Neuronal stem cell (in vitro differentiated cells): ENCODE measurements at regions not wholly inside any gene's neighbourhood (a gene's known extent, or its start where the extent isn't known, plus 50 kb on each side); places are given as distances from the start of the nearest gene placed in this dataset.

Source experiments
- DNase-seq: peaks from one replicate; pipeline ENCODE4 v3.0.0-alpha.2; 2013; ENCODE audit warnings: low spot score
- H2AFZ ChIP-seq: one replicate; pipeline ENCODE4 v1.6.1; 2013; ENCODE audit warnings: mild to moderate bottlenecking, low read length, inconsistent platforms
- H2AK5ac ChIP-seq: 2 replicates; pipeline ENCODE4 v1.6.1; 2013; ENCODE audit warnings: low read depth, mild to moderate bottlenecking, inconsistent platforms, low read length, moderate library complexity, mixed read lengths
- H2BK120ac ChIP-seq: 2 replicates; pipeline ENCODE4 v1.6.1; 2013; ENCODE audit warnings: low read depth, mild to moderate bottlenecking, inconsistent platforms, low read length, moderate library complexity, mixed read lengths
- H2BK12ac ChIP-seq: one replicate; pipeline ENCODE4 v1.6.1; 2013; ENCODE audit warnings: low read length, inconsistent platforms
- H2BK15ac ChIP-seq: 2 replicates; pipeline ENCODE4 v1.6.1; 2013; ENCODE audit warnings: mild to moderate bottlenecking, low read length, inconsistent platforms, mixed read lengths
- H2BK5ac ChIP-seq: one replicate; pipeline ENCODE4 v1.6.1; 2013; ENCODE audit warnings: inconsistent platforms, mild to moderate bottlenecking, low read length, moderate library complexity
- H3K14ac ChIP-seq: one replicate; pipeline ENCODE4 v1.6.1; 2013; ENCODE audit warnings: low read length, inconsistent platforms
- H3K18ac ChIP-seq: 2 replicates; pipeline ENCODE4 v1.6.1; 2013; ENCODE audit warnings: low read length, inconsistent platforms
- H3K23ac ChIP-seq: 2 replicates; pipeline ENCODE4 v1.6.1; 2013; ENCODE audit warnings: low read depth, mild to moderate bottlenecking, mixed read lengths, low read length, inconsistent platforms; ENCODE audit not compliant: poor library complexity
- H3K27ac ChIP-seq: replicated peaks from 3 replicates; pipeline ENCODE4 v1.5.1; 2013; ENCODE audit warnings: low read length, inconsistent platforms
- H3K27me3 ChIP-seq, 3 experiments: 2 replicates each; pipeline ENCODE4 v1.6.1; 2013; ENCODE audit warnings: low read length in 3 of 3, mild to moderate bottlenecking in 2 of 3, inconsistent platforms in 1 of 3, low read depth in 1 of 3, mixed read lengths in 1 of 3, moderate library complexity in 1 of 3; ENCODE audit not compliant: control insufficient read depth in 3 of 3, insufficient read depth in 3 of 3
- H3K36me3 ChIP-seq, 2 donors: replicated peaks in 1 of 2; 2 replicates each; pipeline ENCODE4 v1.6.1; 2013; ENCODE audit warnings: low read length in 2 of 2; ENCODE audit not compliant: control insufficient read depth in 2 of 2, insufficient read depth in 2 of 2
- H3K4ac ChIP-seq: 2 replicates; pipeline ENCODE4 v1.6.1; 2013; ENCODE audit warnings: inconsistent platforms, mild to moderate bottlenecking, low read length, moderate library complexity
- H3K4me1 ChIP-seq, 2 donors: 1 replicate in 1 of 2; 2 replicates in 1 of 2; pipeline ENCODE4 v1.6.1; 2013; ENCODE audit warnings: low read length in 2 of 2, low read depth in 1 of 2; ENCODE audit not compliant: control insufficient read depth in 2 of 2, insufficient read depth in 1 of 2
- H3K4me2 ChIP-seq: one replicate; pipeline ENCODE4 v1.6.1; 2013; ENCODE audit warnings: mild to moderate bottlenecking, low read length, inconsistent platforms; ENCODE audit not compliant: insufficient read depth, poor library complexity, severe bottlenecking
- H3K4me3 ChIP-seq, 2 donors: 2 replicates each; pipeline ENCODE4 v1.5.1; 2013; ENCODE audit warnings: low read length in 2 of 2, mild to moderate bottlenecking in 2 of 2, inconsistent platforms in 1 of 2, moderate library complexity in 1 of 2
- H3K79me1 ChIP-seq: one replicate; pipeline ENCODE4 v1.6.1; 2013; ENCODE audit warnings: low read depth, mild to moderate bottlenecking, inconsistent platforms, low read length, moderate library complexity
- H3K9ac ChIP-seq: one replicate; pipeline ENCODE4 v1.6.1; 2013; ENCODE audit warnings: mild to moderate bottlenecking, low read depth, low read length, inconsistent platforms; ENCODE audit not compliant: poor library complexity
- H3K9me3 ChIP-seq, 2 donors: replicated peaks in 1 of 2; 2 replicates each; pipeline versions ENCODE3 to v1.6.1; 2013; ENCODE audit warnings: low read length in 2 of 2, mild to moderate bottlenecking in 2 of 2, inconsistent platforms in 1 of 2, low read depth in 1 of 2, mixed read lengths in 1 of 2, moderate library complexity in 1 of 2; ENCODE audit not compliant: control insufficient read depth in 2 of 2, insufficient read depth in 1 of 2
- H4K8ac ChIP-seq: one replicate; pipeline ENCODE4 v1.6.1; 2013; ENCODE audit warnings: low read depth, mild to moderate bottlenecking, inconsistent platforms, low read length, moderate library complexity
- H4K91ac ChIP-seq: one replicate; pipeline ENCODE4 v1.6.1; 2013; ENCODE audit warnings: low read length, low read depth, mild to moderate bottlenecking, inconsistent platforms; ENCODE audit not compliant: poor library complexity
- WGBS, 2 donors: extraction: QIAGEN DNeasy Blood & Tissue Kit; methylation state at CpG; one replicate each; pipeline ENCODE4 v1.1.7; 2013; ENCODE audit warnings: missing lambda C conversion rate in 2 of 2, mixed read lengths in 1 of 2; ENCODE audit not compliant: insufficient read length in 2 of 2, insufficient replicate concordance in 1 of 2; ENCODE audit errors: extremely low coverage in 2 of 2; 5-methylcytosine and 5-hydroxymethylcytosine counted together

DNA sequence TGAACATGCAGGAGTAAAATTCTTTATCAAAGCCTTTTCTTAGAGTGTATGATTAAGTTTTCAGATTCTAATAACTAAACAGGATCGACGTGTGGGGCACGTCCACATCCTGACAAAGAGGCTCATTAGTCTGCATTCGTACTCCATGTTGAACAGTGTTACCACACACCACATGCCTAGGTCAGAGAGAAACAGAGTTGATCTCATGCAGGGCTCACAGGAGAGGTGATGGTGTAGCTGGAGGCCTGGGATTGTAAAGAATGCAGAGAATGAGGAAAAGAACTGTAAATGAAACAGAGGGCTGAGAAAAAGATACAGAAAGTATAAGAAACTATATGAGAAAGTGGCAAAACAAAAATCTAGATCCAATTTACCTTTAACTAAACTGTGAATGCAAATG lies 632.5 kb downstream of the BCL11A start:
- Histone ChIP-seq H2BK12ac (no peak overlapping the region), H4K91ac (no peak overlapping the region), H3K27ac (no peak overlapping the region), H3K14ac (no peak overlapping the region), H2BK15ac (no peak overlapping the region), H3K9me3 (no peaks in the 10 kb centered on the region), H3K27me3 (no peaks in the 10 kb centered on the region), H2BK5ac (no peak overlapping the region), H3K9ac (no peak overlapping the region), H3K4me3 (no peak overlapping the region), H3K36me3 (no peaks in the 10 kb centered on the region), H2AK5ac (no peak overlapping the region), H4K8ac (no peak overlapping the region), H2BK120ac (no peak overlapping the region), H3K23ac (no peak overlapping the region), H2AFZ (no peak overlapping the region), H3K4ac (no peak overlapping the region), H3K79me1 (no peaks in the 10 kb centered on the region), H3K4me1 (no peaks in the 10 kb centered on the region), H3K18ac (no peak overlapping the region), H3K4me2 (no peak overlapping the region)
- no CpG with 5 or more reads among the region's 4 CpGs for WGBS, 2 donors
- DNase-seq = no peak

DNA sequence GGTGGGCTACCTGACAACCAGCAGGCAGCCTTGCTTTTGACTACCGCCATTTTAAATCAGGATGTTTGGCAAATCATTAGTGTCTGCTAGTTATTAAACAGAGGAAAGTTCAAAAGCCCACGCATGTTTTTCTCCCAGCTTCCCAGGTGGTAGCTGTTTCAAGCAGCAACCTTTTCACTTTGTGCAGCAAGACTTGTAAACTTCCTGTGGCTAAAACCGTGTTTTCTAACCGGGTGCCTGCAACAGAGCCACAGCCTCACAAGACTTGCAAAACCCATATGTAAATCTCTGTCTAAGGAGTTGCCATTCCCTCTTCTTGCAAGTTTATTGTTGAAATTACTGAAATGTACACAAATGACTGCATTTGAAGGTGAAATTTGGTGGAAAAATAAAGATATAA lies 633.1 kb downstream of the BCL11A start:
- Histone ChIP-seq H3K36me3 (no peaks in the 10 kb centered on the region), H3K9me3 (no peaks in the 10 kb centered on the region), H3K14ac (no peak overlapping the region), H3K4ac (no peak overlapping the region), H4K91ac (no peak overlapping the region), H3K27ac (no peak overlapping the region), H3K27me3 (no peaks in the 10 kb centered on the region), H3K9ac (no peak overlapping the region), H3K23ac (no peak overlapping the region), H4K8ac (no peak overlapping the region), H2AK5ac (no peak overlapping the region), H2AFZ (no peak overlapping the region), H3K4me1 (no peaks in the 10 kb centered on the region), H3K79me1 (no peaks in the 10 kb centered on the region), H3K4me3 (no peak overlapping the region), H3K18ac (no peak overlapping the region), H2BK5ac (no peak overlapping the region), H2BK12ac (no peak overlapping the region), H2BK15ac (no peak overlapping the region), H2BK120ac (no peak overlapping the region), H3K4me2 (no peak overlapping the region)
- no CpG with 5 or more reads among the region's 4 CpGs for WGBS, 2 donors
- no peak for DNase-seq

DNA sequence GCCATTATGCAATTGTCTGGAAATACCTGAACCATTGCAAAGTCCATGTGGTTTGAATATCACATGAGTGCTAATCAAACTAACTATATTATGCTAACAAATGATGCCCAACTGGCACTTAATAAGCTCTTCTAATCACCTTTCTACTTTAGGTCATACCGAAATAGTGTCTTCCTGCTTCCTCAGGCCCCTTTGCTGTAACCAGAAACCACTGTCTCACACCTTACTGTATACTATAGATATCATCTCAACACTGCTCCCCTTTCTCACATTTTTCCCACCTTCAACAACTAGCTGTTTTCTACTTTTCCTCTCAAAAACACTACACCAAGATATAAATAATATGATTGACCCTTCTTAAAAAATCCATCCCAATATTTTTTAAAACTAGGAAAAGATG lies 633.9 kb downstream of the BCL11A start:
- no peak overlapping the region for H3K4me2 ChIP-seq
- no peak overlapping the region for H2BK120ac ChIP-seq
- no peak overlapping the region for H4K8ac ChIP-seq
- no CpG with 5 or more reads among the region's 1 CpG for WGBS, 2 donors
- no peak overlapping the region for H3K14ac ChIP-seq
- H3K18ac ChIP-seq = no peak overlapping the region
- DNase-seq = no peak
- H3K4me3 ChIP-seq = no peak overlapping the region
- no peak overlapping the region for H2AFZ ChIP-seq
- no peak overlapping the region for H2BK12ac ChIP-seq
- no peak overlapping the region for H2BK5ac ChIP-seq
- no peaks in the 10 kb centered on the region for H3K27me3 ChIP-seq
- no peak overlapping the region for H3K27ac ChIP-seq
- no peaks in the 10 kb centered on the region for H3K9me3 ChIP-seq
- no peak overlapping the region for H3K9ac ChIP-seq
- no peaks in the 10 kb centered on the region for H3K36me3 ChIP-seq
- H3K79me1 ChIP-seq = no peaks in the 10 kb centered on the region
- no peak overlapping the region for H4K91ac ChIP-seq
- no peak overlapping the region for H3K23ac ChIP-seq
- no peak overlapping the region for H2AK5ac ChIP-seq
- no peak overlapping the region for H2BK15ac ChIP-seq
- H3K4ac ChIP-seq = no peak overlapping the region
- no peaks in the 10 kb centered on the region for H3K4me1 ChIP-seq

DNA sequence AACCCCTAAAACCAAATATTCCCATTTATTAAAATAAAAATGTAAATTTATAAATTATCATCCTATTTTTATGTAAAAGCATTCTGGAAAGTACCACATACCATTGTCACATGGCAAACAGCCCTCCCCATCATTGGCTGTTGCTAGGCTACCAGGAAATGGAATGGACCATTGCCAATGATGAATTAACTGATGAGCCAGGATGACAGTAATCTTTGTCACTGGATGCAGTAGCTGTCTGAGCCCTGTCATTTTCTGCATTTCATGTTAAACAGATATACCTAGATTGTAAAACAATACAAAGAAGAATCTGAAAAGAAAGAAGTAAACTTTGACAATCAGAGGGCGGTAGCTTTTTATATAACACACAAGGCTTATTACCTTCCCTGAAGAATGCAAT lies 641.4 kb downstream of the BCL11A start:
- H4K8ac ChIP-seq = no peak overlapping the region
- no peaks in the 10 kb centered on the region for H3K79me1 ChIP-seq
- no peak overlapping the region for H2BK5ac ChIP-seq
- WGBS, 2 donors = no CpG with 5 or more reads among the region's 1 CpG
- H3K14ac ChIP-seq = no peak overlapping the region
- no peak overlapping the region for H3K4me3 ChIP-seq
- no peaks in the 10 kb centered on the region for H3K4me1 ChIP-seq
- H2AK5ac ChIP-seq = no peak overlapping the region
- H2BK12ac ChIP-seq = no peak overlapping the region
- no peak for DNase-seq
- H2BK120ac ChIP-seq = no peak overlapping the region
- no peak overlapping the region for H3K23ac ChIP-seq
- no peaks in the 10 kb centered on the region for H3K27me3 ChIP-seq
- no peak overlapping the region for H3K4me2 ChIP-seq
- H3K36me3 ChIP-seq = no peaks in the 10 kb centered on the region
- H3K9ac ChIP-seq = no peak overlapping the region
- no peak overlapping the region for H2AFZ ChIP-seq
- no peaks in the 10 kb centered on the region for H3K9me3 ChIP-seq
- no peak overlapping the region for H3K27ac ChIP-seq
- no peak overlapping the region for H2BK15ac ChIP-seq
- no peak overlapping the region for H3K18ac ChIP-seq
- no peak overlapping the region for H4K91ac ChIP-seq
- H3K4ac ChIP-seq = no peak overlapping the region
